Gastrocnemius medialis (tissue), 4 donors: ENCODE measurements at regions not wholly inside any gene's neighbourhood (a gene's known extent, or its start where the extent isn't known, plus 50 kb on each side); places are given as distances from the start of the nearest gene placed in this dataset.

Source experiments
- POLR2A ChIP-seq, 2 donors: fragments of 450-650 bp; IDR thresholded peaks; one replicate each; pipeline ENCODE4 v1.6.1; 2017; ENCODE audit warnings: antibody characterized with exemption in 2 of 2, mild to moderate bottlenecking in 2 of 2, moderate library complexity in 2 of 2
- TF ChIP-seq, protein P1 (sequence below), 5 experiments: fragments of 450-650 bp in 3 of 5; fragments of 200-600 bp in 2 of 5; sonication (generic) in 2 of 5; IDR thresholded peaks in 4 of 5; conservative IDR thresholded peaks in 1 of 5; 1 replicate in 4 of 5; 2 replicates in 1 of 5; pipeline ENCODE4 v1.5.1; 2016 to 2019; ENCODE audit warnings: antibody characterized with exemption in 5 of 5, mild to moderate bottlenecking in 3 of 5, moderate library complexity in 3 of 5

- TF ChIP-seq, protein P1, sequence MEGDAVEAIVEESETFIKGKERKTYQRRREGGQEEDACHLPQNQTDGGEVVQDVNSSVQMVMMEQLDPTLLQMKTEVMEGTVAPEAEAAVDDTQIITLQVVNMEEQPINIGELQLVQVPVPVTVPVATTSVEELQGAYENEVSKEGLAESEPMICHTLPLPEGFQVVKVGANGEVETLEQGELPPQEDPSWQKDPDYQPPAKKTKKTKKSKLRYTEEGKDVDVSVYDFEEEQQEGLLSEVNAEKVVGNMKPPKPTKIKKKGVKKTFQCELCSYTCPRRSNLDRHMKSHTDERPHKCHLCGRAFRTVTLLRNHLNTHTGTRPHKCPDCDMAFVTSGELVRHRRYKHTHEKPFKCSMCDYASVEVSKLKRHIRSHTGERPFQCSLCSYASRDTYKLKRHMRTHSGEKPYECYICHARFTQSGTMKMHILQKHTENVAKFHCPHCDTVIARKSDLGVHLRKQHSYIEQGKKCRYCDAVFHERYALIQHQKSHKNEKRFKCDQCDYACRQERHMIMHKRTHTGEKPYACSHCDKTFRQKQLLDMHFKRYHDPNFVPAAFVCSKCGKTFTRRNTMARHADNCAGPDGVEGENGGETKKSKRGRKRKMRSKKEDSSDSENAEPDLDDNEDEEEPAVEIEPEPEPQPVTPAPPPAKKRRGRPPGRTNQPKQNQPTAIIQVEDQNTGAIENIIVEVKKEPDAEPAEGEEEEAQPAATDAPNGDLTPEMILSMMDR (IDR thresholded peaks at IDR 0.05 in 4 of 5, conservative IDR thresholded peaks at IDR 0.05 in 1 of 5), result no peak
- no peak for TF ChIP-seq POLR2A (IDR thresholded peaks at IDR 0.05)
Measured at GRCh38 chr13:50094615-50095293, 79.5 kb downstream of the KCNRG start.
